ENCODE measurements at regions not wholly inside any gene's neighbourhood (a gene's known extent, or its start where the extent isn't known, plus 50 kb on each side); places are given as distances from the start of the nearest gene placed in this dataset.
A peak's percentile ranks its signal among the peaks of the same experiment; 100 is the strongest.

GRCh38 chr14:71555654-71556559 lies 376.3 kb upstream of the RGS6 start (continued):
- no peak for TF ChIP-seq PBX2 (CRISPR knock-in tag; IDR thresholded peaks at IDR 0.05; ENCODE audit: low read depth)
- TF ChIP-seq PBX2 (tag; conservative IDR thresholded peaks at IDR 0.05; ENCODE audit: low read depth), result peak; percentile 92
- TF ChIP-seq HDAC8 (tag; IDR thresholded peaks at IDR 0.05), result no peak
- no peak for TF ChIP-seq DIDO1 (tag; IDR thresholded peaks at IDR 0.05; ENCODE audit: low read depth)
- TF ChIP-seq ZNF561 (CRISPR knock-in tag; conservative IDR thresholded peaks at IDR 0.05), result no peak
- no peak for TF ChIP-seq SMAD3 (CRISPR knock-in tag; conservative IDR thresholded peaks at IDR 0.05)
- no peak for TF ChIP-seq BCL6 (CRISPR knock-in tag; IDR thresholded peaks at IDR 0.05)
- TF ChIP-seq PKNOX1 (IDR thresholded peaks at IDR 0.05), result peak; percentile 92
- no peak for TF ChIP-seq ZNF324 (CRISPR knock-in tag; IDR thresholded peaks at IDR 0.05)
- no peak for TF ChIP-seq KAT7 (CRISPR knock-in tag; IDR thresholded peaks at IDR 0.05; ENCODE audit: borderline replicate concordance)
- no peak for TF ChIP-seq CEBPG (CRISPR knock-in tag; IDR thresholded peaks at IDR 0.05)
- peak; percentile 69 to 77 for TF ChIP-seq CEBPG (tag; conservative IDR thresholded peaks at IDR 0.05 in 1 of 2, IDR thresholded peaks at IDR 0.05 in 1 of 2)
- no peak for TF ChIP-seq CAMTA2 (CRISPR knock-in tag; conservative IDR thresholded peaks at IDR 0.05)
- 0 out of 6 replicates have a peak, but pooled peaks of 1 of the 3 experiments have one; percentile 25 for TF ChIP-seq ZBTB11 (CRISPR knock-in tag; IDR thresholded peaks at IDR 0.05)
- TF ChIP-seq GTF2F1 (IDR thresholded peaks at IDR 0.05; ENCODE audit: low read depth, low read length), result no peak
- TF ChIP-seq MBD2 (IDR thresholded peaks at IDR 0.05; ENCODE audit: borderline replicate concordance, low read depth), result no peak
- no peak for TF ChIP-seq EHMT2 (IDR thresholded peaks at IDR 0.05)
- TF ChIP-seq RBBP5 (IDR thresholded peaks at IDR 0.05; ENCODE audit: borderline replicate concordance, insufficient read depth, low read length, poor library complexity, severe bottlenecking), result no peak
- no peak for TF ChIP-seq NFE2L1 (tag; IDR thresholded peaks at IDR 0.05; ENCODE audit: borderline replicate concordance, low read depth)
- 0 out of 2 replicates have a peak, but pooled peaks have one; percentile 18 for TF ChIP-seq DPF2 (IDR thresholded peaks at IDR 0.05)
- no peak for TF ChIP-seq SETDB1 (IDR thresholded peaks at IDR 0.05; ENCODE audit: low read length)
- TF ChIP-seq ZNF77 (CRISPR knock-in tag; IDR thresholded peaks at IDR 0.05), result no peak

Data from K562 (cell line).